ENCODE measurements at regions not wholly inside any gene's neighbourhood (a gene's known extent, or its start where the extent isn't known, plus 50 kb on each side); places are given as distances from the start of the nearest gene placed in this dataset.
"Not testable (repeated sequence)": the region's sequence is repeated elsewhere in the genome, so short reads cannot be mapped to it uniquely, and the experiment has no call there.

DNA sequence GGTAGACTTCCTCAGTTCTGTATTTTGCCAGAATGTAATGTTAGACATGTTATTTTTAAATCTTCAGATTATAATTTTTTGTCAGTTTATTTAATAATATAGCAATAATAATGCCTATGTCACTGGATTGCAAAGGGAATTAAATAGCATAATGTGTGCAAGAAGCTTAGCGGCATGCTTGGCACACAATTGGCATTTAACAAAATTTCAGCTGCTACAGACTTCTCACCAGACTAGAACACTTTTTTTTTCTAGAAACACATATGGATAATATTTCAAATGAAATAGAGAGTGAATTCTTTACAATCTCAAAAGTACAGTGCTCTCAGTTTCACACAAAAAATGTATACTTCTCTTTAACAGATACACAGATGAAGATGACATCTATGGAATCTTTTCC lies 757.4 kb downstream of the CDH11 start:
- Mint-ChIP-seq H3K9me3 (peaks cover 14% of the 10 kb centered on the region), H3K27ac (no peak overlapping the region), H3K4me1 (ENCODE audit: low read depth) (no peaks in the 10 kb centered on the region), H3K36me3 (no peaks in the 10 kb centered on the region), H3K27me3 (no peaks in the 10 kb centered on the region), H3K4me3 (no peak overlapping the region)
- CTCF ChIA-PET: interaction anchor here (0.6 kb wide), 1 partner anchor 45 kb away, joined by 3 read pairs; no protein-coding TSS in a partner anchor
- POLR2A ChIA-PET: no interaction called here
- DNase-seq: no peak
- intact Hi-C loops (cut with micrococcal nuclease): no loop called here

DNA sequence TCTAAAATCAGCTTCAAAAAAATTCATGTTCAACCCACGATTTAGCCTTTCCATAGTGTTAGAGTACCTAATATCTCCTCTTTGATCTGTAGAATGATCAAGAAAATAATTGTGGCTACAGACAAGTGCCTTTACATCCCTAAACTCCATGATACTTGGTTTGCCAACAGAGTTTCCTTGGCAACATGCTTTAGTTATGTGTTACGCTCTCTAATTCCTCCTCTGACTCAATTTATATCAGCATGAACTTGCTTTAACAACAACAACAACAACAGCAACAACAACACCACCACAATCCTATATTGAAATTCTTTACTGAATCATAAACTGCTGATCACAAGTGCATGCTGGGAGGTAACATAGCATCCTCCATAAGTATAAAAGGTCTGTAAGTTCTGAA lies 757.8 kb downstream of the CDH11 start:
- intact Hi-C loops (cut with micrococcal nuclease): no loop called here
- H3K27ac Mint-ChIP-seq: no peak overlapping the region
- H3K27me3 Mint-ChIP-seq: no peaks in the 10 kb centered on the region
- no peaks in the 10 kb centered on the region for H3K36me3 Mint-ChIP-seq
- H3K4me3 Mint-ChIP-seq: no peak overlapping the region
- CTCF ChIA-PET: interaction anchor here (0.6 kb wide), 1 partner anchor 45 kb away, joined by 3 read pairs; no protein-coding TSS in a partner anchor
- H3K4me1 Mint-ChIP-seq (ENCODE audit: low read depth): no peaks in the 10 kb centered on the region
- H3K9me3 Mint-ChIP-seq: peaks cover 14% of the 10 kb centered on the region
- POLR2A ChIA-PET: no interaction called here
- no peak for DNase-seq

- no peak for DNase-seq
- Mint-ChIP-seq H3K27ac (no peak overlapping the region), H3K36me3 (no peaks in the 10 kb centered on the region), H3K4me3 (no peak overlapping the region), H3K4me1 (ENCODE audit: low read depth) (no peaks in the 10 kb centered on the region), H3K27me3 (no peaks in the 10 kb centered on the region), H3K9me3 (peaks cover 16% of the 10 kb centered on the region)
- intact Hi-C loops (cut with micrococcal nuclease): no loop called here
- ChIA-PET POLR2A (no interaction called here), CTCF (no interaction called here)
Observed at GRCh38 chr16:64363039-64363438, 758.8 kb downstream of the CDH11 start.

GRCh38 chr16:64362193-64362592 lies 759.7 kb downstream of the CDH11 start:
- Mint-ChIP-seq H3K4me1 (ENCODE audit: low read depth) (no peaks in the 10 kb centered on the region), H3K9me3 (peaks cover 16% of the 10 kb centered on the region), H3K36me3 (no peaks in the 10 kb centered on the region), H3K4me3 (no peak overlapping the region), H3K27me3 (no peaks in the 10 kb centered on the region), H3K27ac (no peak overlapping the region)
- intact Hi-C loops (cut with micrococcal nuclease): no loop called here
- no peak for DNase-seq
- ChIA-PET CTCF (no interaction called here), POLR2A (no interaction called here)

DNA sequence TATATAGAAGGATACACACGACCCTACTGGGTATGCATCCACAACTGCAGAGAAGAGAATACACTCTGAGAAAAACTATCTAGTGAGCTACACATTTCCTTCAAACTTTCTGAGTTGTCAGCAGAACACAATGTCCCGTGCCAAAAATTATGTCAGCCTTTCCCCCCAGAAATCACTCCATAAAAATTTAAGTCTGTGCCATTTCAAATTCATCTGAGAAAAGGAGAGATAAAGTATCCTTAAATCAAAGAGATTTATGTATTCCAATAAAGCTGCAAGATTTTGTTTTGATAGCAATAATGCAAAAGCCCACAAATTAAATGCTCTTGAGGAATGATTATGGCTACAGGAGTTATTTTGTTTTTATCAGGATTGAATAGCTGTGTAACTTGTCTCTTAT lies 760.1 kb downstream of the CDH11 start:
- H3K27me3 Mint-ChIP-seq: no peaks in the 10 kb centered on the region
- no peaks in the 10 kb centered on the region for H3K36me3 Mint-ChIP-seq
- ChIA-PET POLR2A (no interaction called here), CTCF (no interaction called here)
- no peaks in the 10 kb centered on the region for H3K4me1 Mint-ChIP-seq (ENCODE audit: low read depth)
- intact Hi-C loops (cut with micrococcal nuclease): no loop called here
- H3K4me3 Mint-ChIP-seq: no peak overlapping the region
- DNase-seq: no peak
- H3K9me3 Mint-ChIP-seq: peaks cover 16% of the 10 kb centered on the region
- no peak overlapping the region for H3K27ac Mint-ChIP-seq

DNA sequence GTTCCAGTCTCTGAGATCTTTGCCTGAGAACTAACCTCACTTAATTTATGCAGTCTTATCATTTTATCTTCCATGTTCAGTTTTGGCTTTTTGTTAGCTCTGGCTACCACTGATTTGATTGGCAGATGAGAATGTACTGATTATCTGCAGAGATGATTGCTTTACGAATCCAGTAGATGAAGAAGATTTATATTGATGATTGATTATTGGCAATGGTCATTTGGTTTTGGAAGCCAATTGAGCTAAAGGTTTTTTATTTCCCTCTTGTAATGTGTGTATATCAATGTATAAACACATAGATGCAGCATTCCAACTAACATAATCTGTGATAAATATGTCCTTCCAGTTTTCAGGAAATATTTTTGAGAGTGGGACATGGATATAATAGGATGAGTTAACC lies 763.6 kb downstream of the CDH11 start:
- Mint-ChIP-seq H3K9me3 (peaks cover 20% of the 10 kb centered on the region), H3K4me3 (no peak overlapping the region), H3K27ac (no peak overlapping the region), H3K4me1 (ENCODE audit: low read depth) (no peaks in the 10 kb centered on the region), H3K36me3 (no peaks in the 10 kb centered on the region), H3K27me3 (no peaks in the 10 kb centered on the region)
- intact Hi-C loops (cut with micrococcal nuclease): no loop called here
- ChIA-PET POLR2A (no interaction called here), CTCF (no interaction called here)
- DNase-seq: no peak

- no peaks in the 10 kb centered on the region for H3K36me3 Mint-ChIP-seq
- POLR2A ChIA-PET: no interaction called here
- no peak overlapping the region for H3K27ac Mint-ChIP-seq
- no peak overlapping the region for H3K4me3 Mint-ChIP-seq
- no peaks in the 10 kb centered on the region for H3K27me3 Mint-ChIP-seq
- DNase-seq: no peak
- H3K9me3 Mint-ChIP-seq: peaks cover 24% of the 10 kb centered on the region
- CTCF ChIA-PET: no interaction called here
- intact Hi-C loops (cut with micrococcal nuclease): no loop called here
- no peaks in the 10 kb centered on the region for H3K4me1 Mint-ChIP-seq (ENCODE audit: low read depth)
Observed at GRCh38 chr16:64356267-64356666, 765.6 kb downstream of the CDH11 start.

GRCh38 chr16:64352246-64352645 lies 769.6 kb downstream of the CDH11 start:
- POLR2A ChIA-PET: no interaction called here
- Mint-ChIP-seq H3K4me3 (no peak overlapping the region), H3K27ac (no peak overlapping the region), H3K27me3 (no peaks in the 10 kb centered on the region), H3K36me3 (no peaks in the 10 kb centered on the region), H3K4me1 (ENCODE audit: low read depth) (no peaks in the 10 kb centered on the region), H3K9me3 (peaks cover 21% of the 10 kb centered on the region)
- DNase-seq: no peak
- CTCF ChIA-PET: no interaction called here
- intact Hi-C loops (cut with micrococcal nuclease): no loop called here

DNA sequence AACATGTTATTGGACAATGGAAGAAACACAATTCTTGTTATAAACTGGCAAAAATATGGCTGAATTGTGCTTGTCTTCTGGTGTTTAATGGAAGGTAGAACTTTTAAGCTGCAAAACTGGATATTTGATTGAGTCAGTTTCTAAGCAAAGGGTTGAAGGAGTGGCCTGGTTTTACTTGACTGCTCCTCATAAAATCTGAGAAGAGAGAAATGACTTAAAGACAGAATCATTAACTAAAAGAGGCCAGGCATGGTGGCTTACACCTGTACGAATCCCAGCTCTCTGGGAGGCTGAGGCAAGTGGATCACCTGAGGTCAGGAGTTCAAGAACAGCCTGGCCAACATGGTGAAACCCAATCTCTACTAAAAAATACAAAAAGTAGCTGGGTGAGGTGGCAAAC lies 770.7 kb downstream of the CDH11 start:
- Mint-ChIP-seq H3K4me1 (ENCODE audit: low read depth) (no peaks in the 10 kb centered on the region), H3K4me3 (no peak overlapping the region), H3K9me3 (peaks cover 16% of the 10 kb centered on the region), H3K27ac (no peak overlapping the region), H3K27me3 (no peaks in the 10 kb centered on the region), H3K36me3 (no peaks in the 10 kb centered on the region)
- POLR2A ChIA-PET: no interaction called here
- DNase-seq: no peak
- CTCF ChIA-PET: no interaction called here
- intact Hi-C loops (cut with micrococcal nuclease): no loop called here

- Mint-ChIP-seq H3K9me3 (peaks cover 11% of the 10 kb centered on the region), H3K4me1 (ENCODE audit: low read depth) (no peaks in the 10 kb centered on the region)
Observed at GRCh38 chr16:64346080-64346479, 775.8 kb downstream of the CDH11 start.

DNA sequence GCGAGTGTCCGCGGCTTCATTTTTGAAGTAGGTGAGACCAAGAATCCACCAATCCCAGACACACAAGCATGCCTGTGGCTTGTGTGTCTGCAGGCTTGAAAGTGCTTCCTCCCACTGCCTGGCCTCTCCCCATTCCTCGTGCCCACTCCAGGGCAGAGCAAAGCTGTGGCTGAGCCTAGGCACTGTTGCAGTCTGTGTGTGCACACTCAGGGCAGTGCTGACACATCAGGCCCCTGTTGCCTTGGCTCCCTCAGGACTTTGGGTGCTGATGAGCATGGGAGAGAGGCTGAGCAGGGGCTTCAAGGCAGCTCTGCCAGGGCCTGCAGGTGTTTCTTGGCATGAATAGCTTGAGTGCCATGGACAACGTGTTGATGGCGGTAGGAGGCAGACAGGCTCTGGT lies 776.7 kb downstream of the CDH11 start:
- Mint-ChIP-seq H3K9me3 (peaks cover 14% of the 10 kb centered on the region), H3K4me3 (no peak overlapping the region), H3K36me3 (no peaks in the 10 kb centered on the region)

More at GRCh38 chr16:64346080-64346479, 775.8 kb downstream of the CDH11 start:
- no peak for DNase-seq
- no peaks in the 10 kb centered on the region for H3K27me3 Mint-ChIP-seq
- intact Hi-C loops (cut with micrococcal nuclease): no loop called here
- CTCF ChIA-PET: no interaction called here
- H3K36me3 Mint-ChIP-seq: no peaks in the 10 kb centered on the region
- no peak overlapping the region for H3K4me3 Mint-ChIP-seq
- no peak overlapping the region for H3K27ac Mint-ChIP-seq
- POLR2A ChIA-PET: no interaction called here

GRCh38 chr16:64343820-64344443 lies 777.9 kb downstream of the CDH11 start:
- intact Hi-C loops (cut with micrococcal nuclease); H3K27ac Mint-ChIP-seq; DNase-seq; H3K4me3 Mint-ChIP-seq; H3K27me3 Mint-ChIP-seq; H3K36me3 Mint-ChIP-seq; H3K4me1 Mint-ChIP-seq (ENCODE audit: low read depth); POLR2A ChIA-PET; CTCF ChIA-PET: not testable (repeated sequence)
- H3K9me3 Mint-ChIP-seq: peaks cover 23% of the 10 kb centered on the region

More for the DNA sequence above, 776.7 kb downstream of the CDH11 start:
- H3K4me1 Mint-ChIP-seq (ENCODE audit: low read depth): no peaks in the 10 kb centered on the region
- no peak for DNase-seq
- no peaks in the 10 kb centered on the region for H3K27me3 Mint-ChIP-seq
- intact Hi-C loops (cut with micrococcal nuclease): no loop called here
- CTCF ChIA-PET: no interaction called here
- H3K27ac Mint-ChIP-seq: no peak overlapping the region
- POLR2A ChIA-PET: no interaction called here

- H3K27me3 Mint-ChIP-seq: no peaks in the 10 kb centered on the region
- ChIA-PET POLR2A (no interaction called here), CTCF (no interaction called here)
- peaks cover 27% of the 10 kb centered on the region for H3K9me3 Mint-ChIP-seq
- intact Hi-C loops (cut with micrococcal nuclease): no loop called here
- DNase-seq: no peak
- H3K4me1 Mint-ChIP-seq (ENCODE audit: low read depth): no peaks in the 10 kb centered on the region
- H3K36me3 Mint-ChIP-seq: no peaks in the 10 kb centered on the region
- no peak overlapping the region for H3K4me3 Mint-ChIP-seq
- H3K27ac Mint-ChIP-seq: no peak overlapping the region
Observed at GRCh38 chr16:64343061-64343819, 778.6 kb downstream of the CDH11 start.
